IPS-NIHi11 (cell line): ENCODE measurements at regions not wholly inside any gene's neighbourhood (a gene's known extent, or its start where the extent isn't known, plus 50 kb on each side); places are given as distances from the start of the nearest gene placed in this dataset.
A peak's percentile ranks its signal among the peaks of the same experiment; 100 is the strongest.

Source experiments
- DNase-seq: peaks from one replicate; pipeline ENCODE4 v3.0.0; 2012; ENCODE audit warnings: mixed read lengths, low spot score

GRCh38 chr11:32039149-32039548, 51.7 kb upstream of the RCN1 start:
- no peak for DNase-seq

- DNase-seq = no peak
These were observed 56.2 kb upstream of the RCN1 start for GRCh38 chr11:32034680-32035079.

- no peak for DNase-seq
These were observed 56.7 kb upstream of the RCN1 start for GRCh38 chr11:32034149-32034548.

GRCh38 chr11:32033491-32033890, 57.4 kb upstream of the RCN1 start:
- no peak for DNase-seq

GRCh38 chr11:32033067-32033466, 57.8 kb upstream of the RCN1 start:
- no peak for DNase-seq

- DNase-seq = no peak
These were observed 58.4 kb upstream of the RCN1 start for GRCh38 chr11:32032478-32032877.

- DNase-seq = no peak
These were observed 58.8 kb upstream of the RCN1 start for GRCh38 chr11:32032052-32032451.

GRCh38 chr11:32030875-32031503, 59.9 kb upstream of the RCN1 start:
- no peak for DNase-seq

- DNase-seq = no peak
These were observed 61.2 kb upstream of the RCN1 start for GRCh38 chr11:32029721-32030120.

GRCh38 chr11:32028201-32028600, 62.7 kb upstream of the RCN1 start:
- DNase-seq = no peak

- no peak for DNase-seq
These were observed 64.1 kb upstream of the RCN1 start for GRCh38 chr11:32026766-32027165.

GRCh38 chr11:32024948-32025347, 65.9 kb upstream of the RCN1 start:
- no peak for DNase-seq

GRCh38 chr11:32023370-32024305, 67.2 kb upstream of the RCN1 start:
- DNase-seq = no peak

- DNase-seq = no peak
These were observed 72.2 kb upstream of the RCN1 start for GRCh38 chr11:32018672-32019071.

- DNase-seq = no peak
These were observed 74.8 kb upstream of the RCN1 start for GRCh38 chr11:32016111-32016510.

GRCh38 chr11:32015427-32015826, 75.4 kb upstream of the RCN1 start:
- no peak for DNase-seq

GRCh38 chr11:32013603-32014002, 77.3 kb upstream of the RCN1 start:
- no peak for DNase-seq

- DNase-seq = no peak
These were observed 78.8 kb upstream of the RCN1 start for GRCh38 chr11:32012049-32012448.

- DNase-seq = no peak
These were observed 81.9 kb upstream of the RCN1 start for GRCh38 chr11:32008880-32009551.

GRCh38 chr11:32006799-32007388, 84.0 kb upstream of the RCN1 start:
- DNase-seq = peak; percentile 73

- DNase-seq = no peak
These were observed 85.0 kb upstream of the RCN1 start for GRCh38 chr11:32005786-32006416.

- DNase-seq = no peak
These were observed 87.5 kb upstream of the RCN1 start for GRCh38 chr11:32003335-32003734.
